ENCODE measurements at regions not wholly inside any gene's neighbourhood (a gene's known extent, or its start where the extent isn't known, plus 50 kb on each side); places are given as distances from the start of the nearest gene placed in this dataset.

DNA sequence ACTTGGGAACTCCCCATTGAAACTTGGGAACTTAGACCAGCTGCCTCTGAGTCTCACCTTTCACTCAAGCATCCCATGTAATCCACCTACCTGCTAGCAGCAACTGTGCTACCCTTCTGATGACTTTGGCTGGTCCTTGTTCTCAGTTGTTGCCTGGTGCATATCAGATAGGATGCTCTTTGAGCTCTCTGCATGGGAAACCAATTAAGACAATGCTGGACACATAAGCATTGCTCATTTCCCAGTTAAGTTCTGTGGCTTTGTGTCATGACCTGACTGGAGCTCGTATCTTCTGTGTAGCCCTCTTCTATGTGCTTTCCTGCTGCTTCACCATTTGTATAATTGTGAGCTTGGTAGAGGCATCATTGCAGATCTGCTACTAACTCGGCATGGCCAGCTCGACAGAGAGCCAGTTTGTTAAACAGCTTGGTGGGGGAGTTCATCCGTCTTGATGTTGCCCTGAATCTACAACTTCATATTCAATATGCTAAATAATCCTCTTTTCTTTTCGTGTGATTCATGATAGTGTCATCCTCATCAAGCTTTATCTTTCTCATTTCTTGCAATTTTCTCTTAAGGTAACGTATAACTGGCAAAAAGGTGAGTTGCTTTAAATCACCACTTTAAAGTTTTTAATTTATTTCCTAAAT, 447.5 kb upstream of the SLC14A2 start:
- no peak overlapping the region for H3K4me3 ChIP-seq (ENCODE audit: insufficient read depth, low read depth, low read length)
- no peak overlapping the region for H2AFZ ChIP-seq (ENCODE audit: low read depth, low read length)
- no peaks in the 10 kb centered on the region for H3K36me3 ChIP-seq (ENCODE audit: insufficient read depth, low read length)
- FAIRE-seq (peak; percentile 84), DNase-seq (ENCODE audit: low read depth) (peak; percentile 84)
- no peak for TF ChIP-seq EZH2 (IDR thresholded peaks at IDR 0.05; ENCODE audit: insufficient read depth, low read length)
- TF ChIP-seq, protein P1, sequence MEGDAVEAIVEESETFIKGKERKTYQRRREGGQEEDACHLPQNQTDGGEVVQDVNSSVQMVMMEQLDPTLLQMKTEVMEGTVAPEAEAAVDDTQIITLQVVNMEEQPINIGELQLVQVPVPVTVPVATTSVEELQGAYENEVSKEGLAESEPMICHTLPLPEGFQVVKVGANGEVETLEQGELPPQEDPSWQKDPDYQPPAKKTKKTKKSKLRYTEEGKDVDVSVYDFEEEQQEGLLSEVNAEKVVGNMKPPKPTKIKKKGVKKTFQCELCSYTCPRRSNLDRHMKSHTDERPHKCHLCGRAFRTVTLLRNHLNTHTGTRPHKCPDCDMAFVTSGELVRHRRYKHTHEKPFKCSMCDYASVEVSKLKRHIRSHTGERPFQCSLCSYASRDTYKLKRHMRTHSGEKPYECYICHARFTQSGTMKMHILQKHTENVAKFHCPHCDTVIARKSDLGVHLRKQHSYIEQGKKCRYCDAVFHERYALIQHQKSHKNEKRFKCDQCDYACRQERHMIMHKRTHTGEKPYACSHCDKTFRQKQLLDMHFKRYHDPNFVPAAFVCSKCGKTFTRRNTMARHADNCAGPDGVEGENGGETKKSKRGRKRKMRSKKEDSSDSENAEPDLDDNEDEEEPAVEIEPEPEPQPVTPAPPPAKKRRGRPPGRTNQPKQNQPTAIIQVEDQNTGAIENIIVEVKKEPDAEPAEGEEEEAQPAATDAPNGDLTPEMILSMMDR (IDR thresholded peaks at IDR 0.05; ENCODE audit: insufficient read depth, low read depth, low read length): no peak
- no peaks in the 10 kb centered on the region for H3K9me3 ChIP-seq (ENCODE audit: insufficient read depth, low read depth, low read length)
- Mint-ChIP-seq H3K9me3 (ENCODE audit: unreplicated experiment) (no peaks in the 10 kb centered on the region), H3K27me3 (ENCODE audit: low read depth, unreplicated experiment) (peaks cover 2% of the 10 kb centered on the region), H3K4me1 (ENCODE audit: low read depth, unreplicated experiment) (peaks cover 28% of the 10 kb centered on the region), H3K27ac (ENCODE audit: unreplicated experiment) (no peak overlapping the region), H3K36me3 (ENCODE audit: low read depth, unreplicated experiment) (no peaks in the 10 kb centered on the region), H3K4me3 (ENCODE audit: unreplicated experiment) (no peak overlapping the region)
- H3K4me1 ChIP-seq (ENCODE audit: insufficient read depth, low read length): peaks cover 40% of the 10 kb centered on the region
- H3K27ac ChIP-seq (ENCODE audit: low read depth, low read length): peak overlapping the region; percentile 71
- H3K9ac ChIP-seq (ENCODE audit: low read length): peak overlapping the region; percentile 52
- H3K27me3 ChIP-seq (ENCODE audit: insufficient read depth, low read length): no peaks in the 10 kb centered on the region
- peak overlapping the region; percentile 62 for H3K4me2 ChIP-seq (ENCODE audit: low read length)
- H3K79me2 ChIP-seq (ENCODE audit: insufficient read depth, low read length): no peaks in the 10 kb centered on the region
- no peaks in the 10 kb centered on the region for H4K20me1 ChIP-seq (ENCODE audit: insufficient read depth, low read length)

DNA sequence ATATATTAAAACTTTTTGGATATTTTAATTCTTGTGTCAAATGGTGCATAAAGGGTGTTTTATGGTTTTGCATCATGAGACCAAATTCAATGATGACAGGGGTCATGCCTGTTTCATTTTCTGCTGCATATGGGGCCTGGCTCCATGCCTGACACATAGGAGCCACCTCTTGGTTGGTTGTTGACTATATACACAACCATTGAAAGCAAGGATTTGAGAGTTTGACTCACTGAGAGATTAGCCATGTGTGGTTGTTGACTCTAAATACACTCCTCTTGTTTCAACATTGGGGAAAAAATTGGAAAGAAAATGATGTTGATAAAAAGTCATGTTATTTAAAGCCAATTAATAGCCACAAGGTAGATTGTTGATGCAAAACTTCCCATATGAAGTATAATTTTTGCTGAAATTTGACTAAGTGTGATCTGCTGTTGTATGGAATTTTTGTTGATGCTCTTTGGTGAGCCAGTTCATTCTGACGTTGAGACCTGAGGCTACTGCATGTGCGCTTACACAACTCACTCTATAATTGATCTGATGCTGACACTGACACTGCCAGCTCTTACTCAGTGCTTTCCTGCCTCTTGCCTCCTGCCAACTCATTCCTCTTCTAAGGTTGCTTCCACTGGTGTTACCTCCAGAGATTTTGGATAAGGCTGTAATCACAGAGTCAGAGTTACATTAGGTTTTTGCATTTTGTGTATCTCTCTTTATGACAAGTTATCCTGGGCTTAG, 446.2 kb upstream of the SLC14A2 start:
- TF ChIP-seq, protein P1 (IDR thresholded peaks at IDR 0.05; ENCODE audit: insufficient read depth, low read depth, low read length): no peak
- Histone ChIP-seq H3K4me3 (ENCODE audit: insufficient read depth, low read depth, low read length) (no peak overlapping the region), H3K79me2 (ENCODE audit: insufficient read depth, low read length) (no peaks in the 10 kb centered on the region), H3K9me3 (ENCODE audit: insufficient read depth, low read depth, low read length) (no peaks in the 10 kb centered on the region), H2AFZ (ENCODE audit: low read depth, low read length) (no peak overlapping the region), H4K20me1 (ENCODE audit: insufficient read depth, low read length) (no peaks in the 10 kb centered on the region), H3K36me3 (ENCODE audit: insufficient read depth, low read length) (no peaks in the 10 kb centered on the region), H3K4me1 (ENCODE audit: insufficient read depth, low read length) (peaks cover 40% of the 10 kb centered on the region), H3K27me3 (ENCODE audit: insufficient read depth, low read length) (no peaks in the 10 kb centered on the region), H3K9ac (ENCODE audit: low read length) (no peak overlapping the region), H3K27ac (ENCODE audit: low read depth, low read length) (peak overlapping the region; percentile 77), H3K4me2 (ENCODE audit: low read length) (peak overlapping the region; percentile 34)
- H3K27ac Mint-ChIP-seq (ENCODE audit: unreplicated experiment): no peak overlapping the region
- no peaks in the 10 kb centered on the region for H3K9me3 Mint-ChIP-seq (ENCODE audit: unreplicated experiment)
- no peak overlapping the region for H3K4me3 Mint-ChIP-seq (ENCODE audit: unreplicated experiment)
- FAIRE-seq: no peak
- H3K36me3 Mint-ChIP-seq (ENCODE audit: low read depth, unreplicated experiment): no peaks in the 10 kb centered on the region
- H3K27me3 Mint-ChIP-seq (ENCODE audit: low read depth, unreplicated experiment): no peaks in the 10 kb centered on the region
- peaks cover 28% of the 10 kb centered on the region for H3K4me1 Mint-ChIP-seq (ENCODE audit: low read depth, unreplicated experiment)
- peak; percentile 83 for DNase-seq (ENCODE audit: low read depth)

DNA sequence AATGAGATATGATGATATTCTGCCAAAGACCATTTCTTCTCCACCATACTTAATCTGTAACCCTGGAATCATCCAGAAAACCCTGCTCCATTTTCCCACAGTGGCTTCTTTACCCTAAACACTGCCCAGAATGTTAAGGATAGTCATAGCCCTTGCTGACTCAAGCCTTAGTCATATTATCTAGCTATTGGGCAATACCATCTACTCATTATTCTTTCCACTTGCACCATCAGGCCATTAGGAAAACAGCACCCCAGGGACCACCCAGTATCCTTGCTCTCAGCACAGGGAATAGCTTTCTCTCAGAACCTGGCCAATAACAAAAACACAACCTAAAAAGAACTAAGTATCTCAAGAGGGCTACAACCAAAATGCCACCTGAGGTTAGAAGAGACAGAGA, 445.7 kb upstream of the SLC14A2 start:
- no peak overlapping the region for H3K4me3 Mint-ChIP-seq (ENCODE audit: unreplicated experiment)
- TF ChIP-seq, protein P1 (IDR thresholded peaks at IDR 0.05; ENCODE audit: insufficient read depth, low read depth, low read length): no peak
- no peak for TF ChIP-seq EZH2 (IDR thresholded peaks at IDR 0.05; ENCODE audit: insufficient read depth, low read length)
- no peaks in the 10 kb centered on the region for H3K36me3 Mint-ChIP-seq (ENCODE audit: low read depth, unreplicated experiment)
- Histone ChIP-seq H3K79me2 (ENCODE audit: insufficient read depth, low read length) (no peaks in the 10 kb centered on the region), H3K4me2 (ENCODE audit: low read length) (peak overlapping the region; percentile 34), H3K27ac (ENCODE audit: low read depth, low read length) (peak overlapping the region; percentile 77), H3K27me3 (ENCODE audit: insufficient read depth, low read length) (no peaks in the 10 kb centered on the region), H3K36me3 (ENCODE audit: insufficient read depth, low read length) (no peaks in the 10 kb centered on the region), H4K20me1 (ENCODE audit: insufficient read depth, low read length) (no peaks in the 10 kb centered on the region), H3K4me1 (ENCODE audit: insufficient read depth, low read length) (peaks cover 40% of the 10 kb centered on the region), H3K4me3 (ENCODE audit: insufficient read depth, low read depth, low read length) (no peak overlapping the region), H2AFZ (ENCODE audit: low read depth, low read length) (no peak overlapping the region), H3K9ac (ENCODE audit: low read length) (no peak overlapping the region), H3K9me3 (ENCODE audit: insufficient read depth, low read depth, low read length) (no peaks in the 10 kb centered on the region)
- no peaks in the 10 kb centered on the region for H3K27me3 Mint-ChIP-seq (ENCODE audit: low read depth, unreplicated experiment)
- DNase-seq (ENCODE audit: low read depth) (peak; percentile 92), FAIRE-seq (peak; percentile 94)
- H3K27ac Mint-ChIP-seq (ENCODE audit: unreplicated experiment): no peak overlapping the region
- no peaks in the 10 kb centered on the region for H3K9me3 Mint-ChIP-seq (ENCODE audit: unreplicated experiment)
- peaks cover 28% of the 10 kb centered on the region for H3K4me1 Mint-ChIP-seq (ENCODE audit: low read depth, unreplicated experiment)

All from astrocyte (in vitro differentiated cells and primary cell).